ENCODE measurements at regions not wholly inside any gene's neighbourhood (a gene's known extent, or its start where the extent isn't known, plus 50 kb on each side); places are given as distances from the start of the nearest gene placed in this dataset.

GRCh38 chr7:67426654-67427053 lies 430.0 kb downstream of the TYW1 start:
- no peak for DNase-seq

GRCh38 chr7:67429735-67430134 lies 433.1 kb downstream of the TYW1 start:
- no peak for DNase-seq

GRCh38 chr7:67432536-67433234 lies 436.1 kb downstream of the TYW1 start:
- DNase-seq = no peak

GRCh38 chr7:67435894-67436535 lies 439.4 kb downstream of the TYW1 start:
- no peak for DNase-seq

GRCh38 chr7:67438198-67438882 lies 441.7 kb downstream of the TYW1 start:
- no peak for DNase-seq

- DNase-seq = no peak
Measured at GRCh38 chr7:67438913-67439505, 442.4 kb downstream of the TYW1 start.

- no peak for DNase-seq
Measured at GRCh38 chr7:67440321-67440720, 443.7 kb downstream of the TYW1 start.

GRCh38 chr7:67445728-67446127 lies 449.1 kb downstream of the TYW1 start:
- DNase-seq = no peak

- DNase-seq = no peak
Measured at GRCh38 chr7:67447297-67447696, 450.7 kb downstream of the TYW1 start.

GRCh38 chr7:67448271-67448670 lies 451.6 kb downstream of the TYW1 start:
- DNase-seq = no peak

GRCh38 chr7:67450171-67450570 lies 453.5 kb downstream of the TYW1 start:
- no peak for DNase-seq

- DNase-seq = no peak
Measured at GRCh38 chr7:67451306-67451705, 454.7 kb downstream of the TYW1 start.

GRCh38 chr7:67452516-67453026 lies 455.9 kb downstream of the TYW1 start:
- no peak for DNase-seq

- DNase-seq = no peak
Measured at GRCh38 chr7:67453580-67454380, 457.1 kb downstream of the TYW1 start.

GRCh38 chr7:67455508-67455907 lies 458.9 kb downstream of the TYW1 start:
- DNase-seq = no peak

- DNase-seq = no peak
Measured at GRCh38 chr7:67462781-67463191, 466.2 kb downstream of the TYW1 start.

GRCh38 chr7:67463316-67463715 lies 466.7 kb downstream of the TYW1 start:
- no peak for DNase-seq

GRCh38 chr7:67463983-67464382 lies 467.4 kb downstream of the TYW1 start:
- DNase-seq = no peak

GRCh38 chr7:67466109-67466508 lies 469.5 kb downstream of the TYW1 start:
- DNase-seq = no peak

- no peak for DNase-seq
Measured at GRCh38 chr7:67470256-67470751, 473.7 kb downstream of the TYW1 start.

- DNase-seq = no peak
Measured at GRCh38 chr7:67475293-67475692, 478.7 kb downstream of the TYW1 start.

- no peak for DNase-seq
Measured at GRCh38 chr7:67478066-67478465, 481.4 kb downstream of the TYW1 start.
